Astrocyte (in vitro differentiated cells and primary cell): ENCODE measurements at regions not wholly inside any gene's neighbourhood (a gene's known extent, or its start where the extent isn't known, plus 50 kb on each side); places are given as distances from the start of the nearest gene placed in this dataset.

Experiments
- DNase-seq: peaks from one replicate; pipeline ENCODE4 v3.0.0-alpha.2; 2010; ENCODE audit warnings: low read depth
- FAIRE-seq: peaks from 2 replicates; lab custom pipeline; 2011; peaks lifted over from hg19 to GRCh38; lab: Jason Lieb, UNC
- H2AFZ ChIP-seq: 2 replicates; pipeline ENCODE4 v1.6.0; 2012; ENCODE audit warnings: low read depth, low read length, inconsistent platforms
- H3K27ac ChIP-seq: 2 replicates; pipeline ENCODE4 v1.5.1; 2011; ENCODE audit warnings: low read depth, low read length, inconsistent platforms
- H3K27me3 ChIP-seq: 2 replicates; pipeline ENCODE4 v1.6.0; 2011; ENCODE audit warnings: low read length, inconsistent platforms; ENCODE audit not compliant: insufficient read depth
- H3K36me3 ChIP-seq: 2 replicates; pipeline ENCODE4 v1.5.1; 2011; ENCODE audit warnings: low read length, inconsistent platforms; ENCODE audit not compliant: insufficient read depth
- H3K4me1 ChIP-seq: 2 replicates; pipeline ENCODE4 v1.5.1; 2011; ENCODE audit warnings: low read length, inconsistent platforms; ENCODE audit not compliant: insufficient read depth
- H3K4me2 ChIP-seq: 2 replicates; pipeline ENCODE4 v1.6.0; 2012; ENCODE audit warnings: low read length, inconsistent platforms
- H3K4me3 ChIP-seq: 2 replicates; pipeline ENCODE4 v1.5.1; 2011; ENCODE audit warnings: low read depth, mild to moderate bottlenecking, low read length, inconsistent platforms; ENCODE audit not compliant: insufficient read depth
- H3K79me2 ChIP-seq: 2 replicates; pipeline ENCODE4 v1.6.0; 2012; ENCODE audit warnings: mild to moderate bottlenecking, low read length, inconsistent platforms; ENCODE audit not compliant: insufficient read depth
- H3K9ac ChIP-seq: 2 replicates; pipeline ENCODE4 v1.6.0; 2012; ENCODE audit warnings: mild to moderate bottlenecking, low read length, inconsistent platforms
- H3K9me3 ChIP-seq: 2 replicates; pipeline ENCODE4 v1.5.1; 2012; ENCODE audit warnings: low read depth, mild to moderate bottlenecking, low read length, inconsistent platforms; ENCODE audit not compliant: insufficient read depth
- H4K20me1 ChIP-seq: 2 replicates; pipeline ENCODE4 v1.6.0; 2012; ENCODE audit warnings: low read length, inconsistent platforms; ENCODE audit not compliant: insufficient read depth
- H3K27ac Mint-ChIP-seq: one replicate; pipeline ENCODE4 v1.8.0; 2021; ENCODE audit warnings: mild to moderate bottlenecking, mixed read lengths; ENCODE audit not compliant: unreplicated experiment
- H3K27me3 Mint-ChIP-seq: one replicate; pipeline ENCODE4 v1.8.0; 2021; ENCODE audit warnings: low read depth, mixed read lengths; ENCODE audit not compliant: unreplicated experiment
- H3K36me3 Mint-ChIP-seq: one replicate; pipeline ENCODE4 v1.8.0; 2021; ENCODE audit warnings: low read depth, mixed read lengths; ENCODE audit not compliant: unreplicated experiment
- H3K4me1 Mint-ChIP-seq: one replicate; pipeline ENCODE4 v1.8.0; 2021; ENCODE audit warnings: low read depth, mixed read lengths; ENCODE audit not compliant: unreplicated experiment
- H3K4me3 Mint-ChIP-seq: one replicate; pipeline ENCODE4 v1.8.0; 2021; ENCODE audit warnings: mild to moderate bottlenecking, moderate library complexity, mixed read lengths; ENCODE audit not compliant: unreplicated experiment
- H3K9me3 Mint-ChIP-seq: one replicate; pipeline ENCODE4 v1.8.0; 2021; ENCODE audit warnings: mild to moderate bottlenecking, mixed read lengths; ENCODE audit not compliant: unreplicated experiment
- EZH2 ChIP-seq: IDR thresholded peaks from 2 replicates; pipeline ENCODE4 v1.6.1; 2012; ENCODE audit warnings: mild to moderate bottlenecking, low read length, inconsistent platforms; ENCODE audit not compliant: insufficient read depth
- TF ChIP-seq, protein P1 (sequence below): IDR thresholded peaks from 2 replicates; pipeline ENCODE4 v1.5.1; 2011; ENCODE audit warnings: low read depth, mild to moderate bottlenecking, inconsistent platforms, low read length, moderate library complexity; ENCODE audit not compliant: insufficient read depth

DNA sequence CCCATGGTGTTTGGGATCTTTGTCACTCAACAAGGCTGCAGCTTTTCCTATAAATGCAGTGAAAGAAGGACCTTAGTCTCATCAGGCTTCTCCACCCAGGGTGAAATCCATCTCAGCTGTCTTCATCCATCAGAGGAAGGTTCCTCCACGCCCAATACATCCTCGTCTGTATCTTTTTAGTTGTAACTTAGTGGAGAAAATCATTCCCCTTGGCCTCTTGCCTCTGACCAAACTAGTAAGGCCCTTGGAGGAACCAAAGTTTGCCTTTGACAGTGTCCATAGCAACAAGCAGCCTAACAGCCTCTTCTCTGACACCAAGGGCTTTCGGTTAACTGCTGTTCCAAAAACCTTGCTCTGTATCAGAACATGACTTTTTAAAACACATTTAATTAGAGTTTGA is 230.3 kb upstream of the ECI2 start:
- no peak for FAIRE-seq
- no peak for DNase-seq
- TF ChIP-seq, protein P1, sequence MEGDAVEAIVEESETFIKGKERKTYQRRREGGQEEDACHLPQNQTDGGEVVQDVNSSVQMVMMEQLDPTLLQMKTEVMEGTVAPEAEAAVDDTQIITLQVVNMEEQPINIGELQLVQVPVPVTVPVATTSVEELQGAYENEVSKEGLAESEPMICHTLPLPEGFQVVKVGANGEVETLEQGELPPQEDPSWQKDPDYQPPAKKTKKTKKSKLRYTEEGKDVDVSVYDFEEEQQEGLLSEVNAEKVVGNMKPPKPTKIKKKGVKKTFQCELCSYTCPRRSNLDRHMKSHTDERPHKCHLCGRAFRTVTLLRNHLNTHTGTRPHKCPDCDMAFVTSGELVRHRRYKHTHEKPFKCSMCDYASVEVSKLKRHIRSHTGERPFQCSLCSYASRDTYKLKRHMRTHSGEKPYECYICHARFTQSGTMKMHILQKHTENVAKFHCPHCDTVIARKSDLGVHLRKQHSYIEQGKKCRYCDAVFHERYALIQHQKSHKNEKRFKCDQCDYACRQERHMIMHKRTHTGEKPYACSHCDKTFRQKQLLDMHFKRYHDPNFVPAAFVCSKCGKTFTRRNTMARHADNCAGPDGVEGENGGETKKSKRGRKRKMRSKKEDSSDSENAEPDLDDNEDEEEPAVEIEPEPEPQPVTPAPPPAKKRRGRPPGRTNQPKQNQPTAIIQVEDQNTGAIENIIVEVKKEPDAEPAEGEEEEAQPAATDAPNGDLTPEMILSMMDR: no peak
- TF ChIP-seq EZH2: no peak
- H2AFZ ChIP-seq: no peak overlapping the region
- Mint-ChIP-seq H3K27ac (no peak overlapping the region), H3K9me3 (no peaks in the 10 kb centered on the region), H3K4me1 (peaks cover 32% of the 10 kb centered on the region), H3K36me3 (no peaks in the 10 kb centered on the region), H3K4me3 (no peak overlapping the region), H3K27me3 (peaks cover 2% of the 10 kb centered on the region)
- no peaks in the 10 kb centered on the region for H3K27me3 ChIP-seq
- no peak overlapping the region for H3K4me2 ChIP-seq
- no peak overlapping the region for H3K4me3 ChIP-seq
- no peak overlapping the region for H3K27ac ChIP-seq
- H3K9ac ChIP-seq: no peak overlapping the region
- no peaks in the 10 kb centered on the region for H3K79me2 ChIP-seq
- no peaks in the 10 kb centered on the region for H3K9me3 ChIP-seq
- H3K4me1 ChIP-seq: peaks cover 15% of the 10 kb centered on the region
- H4K20me1 ChIP-seq: no peaks in the 10 kb centered on the region
- no peaks in the 10 kb centered on the region for H3K36me3 ChIP-seq

DNA sequence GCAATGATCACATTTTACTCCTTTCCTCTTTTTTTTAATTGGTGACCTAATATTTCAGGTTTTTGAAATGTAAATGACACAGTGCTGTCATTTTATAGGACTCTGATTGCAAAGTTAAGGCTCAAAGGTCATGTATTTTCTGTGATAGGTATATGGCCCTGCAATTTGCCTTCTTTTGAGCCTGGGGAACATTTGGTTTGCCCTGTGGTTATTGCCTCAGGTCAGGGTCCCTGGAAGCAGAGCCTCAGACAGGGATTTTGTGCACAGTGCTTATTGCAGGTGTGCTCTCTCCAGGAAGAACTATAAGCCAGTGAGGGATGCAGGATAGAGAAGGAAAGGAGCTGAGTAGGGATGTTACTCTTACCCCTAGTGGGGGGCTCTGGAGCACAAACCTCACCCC is 229.3 kb upstream of the ECI2 start:
- Mint-ChIP-seq H3K4me1 (peaks cover 24% of the 10 kb centered on the region), H3K4me3 (no peak overlapping the region), H3K27me3 (peaks cover 2% of the 10 kb centered on the region), H3K27ac (no peak overlapping the region), H3K9me3 (no peaks in the 10 kb centered on the region), H3K36me3 (no peaks in the 10 kb centered on the region)
- no peaks in the 10 kb centered on the region for H4K20me1 ChIP-seq
- no peaks in the 10 kb centered on the region for H3K9me3 ChIP-seq
- no peaks in the 10 kb centered on the region for H3K79me2 ChIP-seq
- TF ChIP-seq, protein P1: no peak
- TF ChIP-seq EZH2: no peak
- DNase-seq: no peak
- H3K4me2 ChIP-seq: no peak overlapping the region
- no peak overlapping the region for H3K27ac ChIP-seq
- no peak overlapping the region for H2AFZ ChIP-seq
- H3K4me1 ChIP-seq: peaks cover 9% of the 10 kb centered on the region
- H3K36me3 ChIP-seq: no peaks in the 10 kb centered on the region
- no peak overlapping the region for H3K9ac ChIP-seq
- H3K4me3 ChIP-seq: no peak overlapping the region
- H3K27me3 ChIP-seq: no peaks in the 10 kb centered on the region
- FAIRE-seq: no peak

DNA sequence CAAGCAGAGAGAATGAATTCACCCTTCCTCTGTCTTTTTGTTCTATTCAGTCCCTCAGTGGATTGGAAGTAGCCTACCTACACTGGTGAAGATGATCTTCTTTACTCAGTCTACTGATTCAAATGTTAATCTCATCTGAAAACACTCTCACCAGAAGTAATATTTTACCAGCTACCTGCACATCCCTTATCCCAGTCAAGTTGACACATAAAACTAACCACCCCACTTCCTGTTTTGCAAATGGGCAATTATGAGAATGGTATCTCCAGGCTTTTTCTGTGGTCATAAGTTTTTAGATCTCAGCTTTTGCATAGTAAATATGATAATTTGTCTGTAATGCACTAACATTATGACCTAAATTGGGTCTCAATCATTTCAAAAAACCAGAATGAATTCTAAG is 228.8 kb upstream of the ECI2 start:
- no peak overlapping the region for H3K9ac ChIP-seq
- no peaks in the 10 kb centered on the region for H3K36me3 ChIP-seq
- Mint-ChIP-seq H3K27me3 (peaks cover 2% of the 10 kb centered on the region), H3K4me3 (no peak overlapping the region), H3K27ac (no peak overlapping the region), H3K4me1 (peaks cover 22% of the 10 kb centered on the region), H3K36me3 (no peaks in the 10 kb centered on the region), H3K9me3 (no peaks in the 10 kb centered on the region)
- H3K9me3 ChIP-seq: no peaks in the 10 kb centered on the region
- FAIRE-seq (no peak), DNase-seq (no peak)
- H4K20me1 ChIP-seq: no peaks in the 10 kb centered on the region
- peaks cover 8% of the 10 kb centered on the region for H3K4me1 ChIP-seq
- no peak overlapping the region for H3K27ac ChIP-seq
- H3K4me2 ChIP-seq: no peak overlapping the region
- no peak for TF ChIP-seq EZH2
- TF ChIP-seq, protein P1: no peak
- no peak overlapping the region for H3K4me3 ChIP-seq
- H2AFZ ChIP-seq: no peak overlapping the region
- no peaks in the 10 kb centered on the region for H3K79me2 ChIP-seq
- no peaks in the 10 kb centered on the region for H3K27me3 ChIP-seq
